ENCODE measurements at regions not wholly inside any gene's neighbourhood (a gene's known extent, or its start where the extent isn't known, plus 50 kb on each side); places are given as distances from the start of the nearest gene placed in this dataset.

- TF ChIP-seq YY1 (IDR thresholded peaks at IDR 0.05; ENCODE audit: low read depth): no peak
- TF ChIP-seq TEAD4 (IDR thresholded peaks at IDR 0.05): no peak
- no peak for TF ChIP-seq USF1 (IDR thresholded peaks at IDR 0.05)
- no peak for TF ChIP-seq NFIC (IDR thresholded peaks at IDR 0.05)
- no peak for TF ChIP-seq ZBTB7A (IDR thresholded peaks at IDR 0.05; ENCODE audit: low read depth)
- TF ChIP-seq MAX (IDR thresholded peaks at IDR 0.05): no peak
- TF ChIP-seq CEBPB (IDR thresholded peaks at IDR 0.05): no peak
- TF ChIP-seq EP300 (IDR thresholded peaks at IDR 0.05; ENCODE audit: borderline replicate concordance): no peak
- TF ChIP-seq TCF12 (IDR thresholded peaks at IDR 0.05; ENCODE audit: low read depth): no peak
- no peak for TF ChIP-seq TAF1 (IDR thresholded peaks at IDR 0.05; ENCODE audit: low read depth)
- TF ChIP-seq CREB1 (IDR thresholded peaks at IDR 0.05; ENCODE audit: low read depth): no peak
- TF ChIP-seq RAD21 (IDR thresholded peaks at IDR 0.05; ENCODE audit: low read depth): no peak
- TF ChIP-seq FOXM1 (IDR thresholded peaks at IDR 0.05; ENCODE audit: borderline replicate concordance, low read depth): no peak
- no peak for TF ChIP-seq REST (IDR thresholded peaks at IDR 0.05; ENCODE audit: low read depth)
- TF ChIP-seq EGR1 (IDR thresholded peaks at IDR 0.05): no peak
These were observed 199.3 kb upstream of the GALNT2 start for GRCh38 chr1:229867726-229868125.

- TF ChIP-seq TCF12 (IDR thresholded peaks at IDR 0.05; ENCODE audit: low read depth): no peak
These were observed 197.8 kb upstream of the GALNT2 start for GRCh38 chr1:229869240-229869639.

GRCh38 chr1:229869687-229870086, 197.4 kb upstream of the GALNT2 start:
- TF ChIP-seq TCF12 (IDR thresholded peaks at IDR 0.05; ENCODE audit: low read depth): no peak
- no peak for TF ChIP-seq EP300 (IDR thresholded peaks at IDR 0.05; ENCODE audit: borderline replicate concordance)
- no peak for TF ChIP-seq MAX (IDR thresholded peaks at IDR 0.05)
- no peak for TF ChIP-seq YY1 (IDR thresholded peaks at IDR 0.05; ENCODE audit: low read depth)
- no peak for TF ChIP-seq CEBPB (IDR thresholded peaks at IDR 0.05)
- TF ChIP-seq NFIC (IDR thresholded peaks at IDR 0.05): no peak
- TF ChIP-seq USF1 (IDR thresholded peaks at IDR 0.05): no peak
- TF ChIP-seq ZBTB7A (IDR thresholded peaks at IDR 0.05; ENCODE audit: low read depth): no peak
- TF ChIP-seq FOXM1 (IDR thresholded peaks at IDR 0.05; ENCODE audit: borderline replicate concordance, low read depth): no peak
- no peak for TF ChIP-seq TAF1 (IDR thresholded peaks at IDR 0.05; ENCODE audit: low read depth)
- no peak for TF ChIP-seq CREB1 (IDR thresholded peaks at IDR 0.05; ENCODE audit: low read depth)
- TF ChIP-seq REST (IDR thresholded peaks at IDR 0.05; ENCODE audit: low read depth): no peak
- TF ChIP-seq TEAD4 (IDR thresholded peaks at IDR 0.05): no peak
- TF ChIP-seq RAD21 (IDR thresholded peaks at IDR 0.05; ENCODE audit: low read depth): no peak
- TF ChIP-seq EGR1 (IDR thresholded peaks at IDR 0.05): no peak

GRCh38 chr1:229870381-229870780, 196.7 kb upstream of the GALNT2 start:
- TF ChIP-seq ZBTB7A (IDR thresholded peaks at IDR 0.05; ENCODE audit: low read depth): no peak
- no peak for TF ChIP-seq MAX (IDR thresholded peaks at IDR 0.05)
- no peak for TF ChIP-seq EGR1 (IDR thresholded peaks at IDR 0.05)
- no peak for TF ChIP-seq TCF12 (IDR thresholded peaks at IDR 0.05; ENCODE audit: low read depth)

- TF ChIP-seq USF1 (IDR thresholded peaks at IDR 0.05) (no peak; the same call in 1 of the 2 replicates), ZBTB7A (IDR thresholded peaks at IDR 0.05; ENCODE audit: low read depth) (no peak), TEAD4 (IDR thresholded peaks at IDR 0.05) (no peak), REST (IDR thresholded peaks at IDR 0.05; ENCODE audit: low read depth) (no peak), YY1 (IDR thresholded peaks at IDR 0.05; ENCODE audit: low read depth) (no peak), CEBPB (IDR thresholded peaks at IDR 0.05) (no peak), NFIC (IDR thresholded peaks at IDR 0.05) (no peak), RAD21 (IDR thresholded peaks at IDR 0.05; ENCODE audit: low read depth) (no peak; the same call in 1 of the 2 replicates), FOXM1 (IDR thresholded peaks at IDR 0.05; ENCODE audit: borderline replicate concordance, low read depth) (no peak)
These were observed 195.9 kb upstream of the GALNT2 start for GRCh38 chr1:229871078-229871676.
